Vagina (tissue), 2 donors: ENCODE measurements at regions not wholly inside any gene's neighbourhood (a gene's known extent, or its start where the extent isn't known, plus 50 kb on each side); places are given as distances from the start of the nearest gene placed in this dataset.

Experiments used
- POLR2A ChIP-seq, 2 donors: fragments of 450-650 bp; IDR thresholded peaks; one replicate each; pipeline ENCODE4 v1.6.1; 2017; ENCODE audit warnings: antibody characterized with exemption in 2 of 2, mild to moderate bottlenecking in 2 of 2, moderate library complexity in 2 of 2
- TF ChIP-seq, protein P1 (sequence below), 3 experiments: fragments of 450-650 bp in 2 of 3; fragments of 200-600 bp in 1 of 3; sonication (generic) in 1 of 3; IDR thresholded peaks; one replicate each; pipeline ENCODE4 v1.5.1; 2017 to 2019; ENCODE audit warnings: antibody characterized with exemption in 3 of 3, mild to moderate bottlenecking in 2 of 3, moderate library complexity in 2 of 3

DNA sequence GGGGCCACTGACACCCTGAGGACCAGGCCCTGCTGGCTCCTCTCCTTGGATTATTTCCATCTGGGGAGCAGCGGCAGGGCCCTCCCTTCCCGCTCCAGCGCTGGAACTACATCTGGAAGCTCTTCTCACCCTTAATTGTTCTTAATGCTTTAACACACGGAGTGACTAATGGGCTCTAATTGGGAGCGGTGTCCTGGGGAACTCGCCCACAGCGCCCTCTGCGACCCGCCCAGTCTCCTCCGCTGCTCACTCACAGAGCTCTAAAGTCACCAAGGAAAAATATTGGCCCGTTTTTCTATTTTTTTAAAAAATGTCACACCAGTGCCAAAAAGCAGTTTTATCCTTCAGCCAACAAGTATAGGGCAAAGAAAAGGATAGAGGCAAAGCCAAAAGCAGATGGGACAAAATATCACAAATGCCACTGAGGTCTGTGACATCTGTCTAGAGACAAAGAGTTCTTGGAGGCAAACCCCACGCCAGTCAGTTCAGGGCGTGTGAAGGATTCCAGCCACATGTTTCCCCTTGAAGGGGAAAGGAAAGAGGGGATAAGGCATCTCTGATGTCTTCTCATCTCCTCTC is 134.7 kb downstream of the RBFOX3 start:
- TF ChIP-seq POLR2A (IDR thresholded peaks at IDR 0.05) = no peak
- TF ChIP-seq, protein P1, sequence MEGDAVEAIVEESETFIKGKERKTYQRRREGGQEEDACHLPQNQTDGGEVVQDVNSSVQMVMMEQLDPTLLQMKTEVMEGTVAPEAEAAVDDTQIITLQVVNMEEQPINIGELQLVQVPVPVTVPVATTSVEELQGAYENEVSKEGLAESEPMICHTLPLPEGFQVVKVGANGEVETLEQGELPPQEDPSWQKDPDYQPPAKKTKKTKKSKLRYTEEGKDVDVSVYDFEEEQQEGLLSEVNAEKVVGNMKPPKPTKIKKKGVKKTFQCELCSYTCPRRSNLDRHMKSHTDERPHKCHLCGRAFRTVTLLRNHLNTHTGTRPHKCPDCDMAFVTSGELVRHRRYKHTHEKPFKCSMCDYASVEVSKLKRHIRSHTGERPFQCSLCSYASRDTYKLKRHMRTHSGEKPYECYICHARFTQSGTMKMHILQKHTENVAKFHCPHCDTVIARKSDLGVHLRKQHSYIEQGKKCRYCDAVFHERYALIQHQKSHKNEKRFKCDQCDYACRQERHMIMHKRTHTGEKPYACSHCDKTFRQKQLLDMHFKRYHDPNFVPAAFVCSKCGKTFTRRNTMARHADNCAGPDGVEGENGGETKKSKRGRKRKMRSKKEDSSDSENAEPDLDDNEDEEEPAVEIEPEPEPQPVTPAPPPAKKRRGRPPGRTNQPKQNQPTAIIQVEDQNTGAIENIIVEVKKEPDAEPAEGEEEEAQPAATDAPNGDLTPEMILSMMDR (IDR thresholded peaks at IDR 0.05) = no peak
